SK-N-MC (cell line): ENCODE measurements at regions not wholly inside any gene's neighbourhood (a gene's known extent, or its start where the extent isn't known, plus 50 kb on each side); places are given as distances from the start of the nearest gene placed in this dataset.

ENCODE experiments used
- DNase-seq: peaks from one replicate; pipeline ENCODE4 v3.0.0-alpha.2; 2011; ENCODE audit warnings: low read depth, low spot score
- H3K27ac ChIP-seq: fragments of 200-600 bp; sonication (generic); 2 replicates; pipeline ENCODE4 v1.5.1; 2016; ENCODE audit warnings: mixed run types
- H3K36me3 ChIP-seq: fragments of 200-600 bp; sonication (generic); 2 replicates; pipeline ENCODE4 v1.6.1; 2017; ENCODE audit warnings: antibody characterized with exemption, low read length, mixed read lengths; ENCODE audit not compliant: insufficient read depth
- H3K4me3 ChIP-seq: fragments of 200-600 bp; sonication (generic); 2 replicates; pipeline ENCODE4 v1.5.1; 2016
- H3K9ac ChIP-seq: fragments of 200-600 bp; sonication (generic); 2 replicates; pipeline ENCODE4 v1.8.0; 2017; ENCODE audit warnings: mixed run types, mixed read lengths; ENCODE audit not compliant: insufficient read length
- H3K9me3 ChIP-seq: fragments of 200-600 bp; sonication (generic); 2 replicates; pipeline ENCODE4 v1.6.1; 2017; ENCODE audit warnings: low read depth, mild to moderate bottlenecking, antibody characterized with exemption, low read length, moderate library complexity, mixed read lengths
- EZH2 ChIP-seq: fragments of 200-600 bp; sonication (generic); IDR thresholded peaks from one replicate; pipeline ENCODE4 v1.6.1; 2017; ENCODE audit warnings: antibody characterized with exemption
- FOXP2 ChIP-seq: optimal IDR thresholded peaks from 2 replicates; pipeline ENCODE3; 2011; ENCODE audit warnings: mild to moderate bottlenecking, moderate library complexity; ENCODE audit not compliant: insufficient read depth; ENCODE audit errors: extremely low read length, control extremely low read depth
- POLR2AphosphoS5 ChIP-seq: IDR thresholded peaks from 2 replicates; pipeline ENCODE4 v1.6.1; 2012; ENCODE audit warnings: mild to moderate bottlenecking, low read depth, low read length, borderline replicate concordance

GRCh38 chr7:152514771-152515105 lies 78.9 kb upstream of the KMT2C start:
- Histone ChIP-seq H3K27ac (no peak overlapping the region), H3K36me3 (no peaks in the 10 kb centered on the region), H3K9ac (no peak overlapping the region), H3K9me3 (no peaks in the 10 kb centered on the region), H3K4me3 (no peak overlapping the region)
- no peak for DNase-seq
- no peak for TF ChIP-seq EZH2
- TF ChIP-seq POLR2AphosphoS5, result no peak
- TF ChIP-seq FOXP2, result no peak

GRCh38 chr7:152513861-152514770 lies 78.3 kb upstream of the KMT2C start:
- no peak for TF ChIP-seq EZH2
- TF ChIP-seq POLR2AphosphoS5, result no peak
- no peak for TF ChIP-seq FOXP2
- Histone ChIP-seq H3K27ac (no peak overlapping the region), H3K4me3 (no peak overlapping the region)

GRCh38 chr7:152512706-152513105 lies 76.9 kb upstream of the KMT2C start:
- Histone ChIP-seq H3K9me3 (no peaks in the 10 kb centered on the region), H3K4me3 (no peak overlapping the region), H3K9ac (no peak overlapping the region), H3K36me3 (no peaks in the 10 kb centered on the region), H3K27ac (no peak overlapping the region)
- no peak for TF ChIP-seq EZH2
- TF ChIP-seq FOXP2, result no peak
- TF ChIP-seq POLR2AphosphoS5, result no peak
- no peak for DNase-seq

More at GRCh38 chr7:152513861-152514770, 78.3 kb upstream of the KMT2C start:
- Histone ChIP-seq H3K9me3 (no peaks in the 10 kb centered on the region), H3K9ac (no peak overlapping the region), H3K36me3 (no peaks in the 10 kb centered on the region)
- DNase-seq, result no peak

- Histone ChIP-seq H3K4me3 (no peak overlapping the region), H3K36me3 (no peaks in the 10 kb centered on the region), H3K27ac (no peak overlapping the region), H3K9me3 (no peaks in the 10 kb centered on the region), H3K9ac (no peak overlapping the region)
- no peak for DNase-seq
- TF ChIP-seq EZH2 (no peak), FOXP2 (no peak), POLR2AphosphoS5 (no peak)
Observed at GRCh38 chr7:152511736-152512135, 75.9 kb upstream of the KMT2C start.

GRCh38 chr7:152508701-152509100 lies 72.9 kb upstream of the KMT2C start:
- no peaks in the 10 kb centered on the region for H3K9me3 ChIP-seq
- no peak overlapping the region for H3K9ac ChIP-seq
- no peaks in the 10 kb centered on the region for H3K36me3 ChIP-seq
- TF ChIP-seq FOXP2 (no peak), POLR2AphosphoS5 (no peak), EZH2 (no peak)
- H3K27ac ChIP-seq, result no peak overlapping the region
- no peak overlapping the region for H3K4me3 ChIP-seq
- DNase-seq, result no peak

GRCh38 chr7:152505606-152506005 lies 69.8 kb upstream of the KMT2C start:
- Histone ChIP-seq H3K27ac (no peak overlapping the region), H3K9me3 (no peaks in the 10 kb centered on the region), H3K36me3 (no peaks in the 10 kb centered on the region), H3K9ac (no peak overlapping the region), H3K4me3 (no peak overlapping the region)
- DNase-seq, result no peak
- TF ChIP-seq POLR2AphosphoS5 (no peak), FOXP2 (no peak), EZH2 (no peak)

- no peak for DNase-seq
- Histone ChIP-seq H3K4me3 (no peak overlapping the region), H3K9ac (no peak overlapping the region), H3K9me3 (no peaks in the 10 kb centered on the region), H3K27ac (no peak overlapping the region), H3K36me3 (no peaks in the 10 kb centered on the region)
- TF ChIP-seq POLR2AphosphoS5 (no peak), EZH2 (no peak), FOXP2 (no peak)
Observed at GRCh38 chr7:152504816-152505215, 69.0 kb upstream of the KMT2C start.

- Histone ChIP-seq H3K9me3 (no peaks in the 10 kb centered on the region), H3K36me3 (no peaks in the 10 kb centered on the region), H3K9ac (no peak overlapping the region), H3K4me3 (no peak overlapping the region), H3K27ac (no peak overlapping the region)
- DNase-seq, result no peak
- TF ChIP-seq POLR2AphosphoS5 (no peak), EZH2 (no peak), FOXP2 (no peak)
Observed at GRCh38 chr7:152504367-152504766, 68.6 kb upstream of the KMT2C start.
